Hepatic stellate cell (primary cell): ENCODE measurements at regions not wholly inside any gene's neighbourhood (a gene's known extent, or its start where the extent isn't known, plus 50 kb on each side); places are given as distances from the start of the nearest gene placed in this dataset.
A peak's percentile ranks its signal among the peaks of the same experiment; 100 is the strongest.
"Not testable (repeated sequence)": the region's sequence is repeated elsewhere in the genome, so short reads cannot be mapped to it uniquely, and the experiment has no call there.

ENCODE experiments used
- DNase-seq: peaks from one replicate; pipeline ENCODE4 v3.0.0; 2011; ENCODE audit warnings: low spot score

DNA sequence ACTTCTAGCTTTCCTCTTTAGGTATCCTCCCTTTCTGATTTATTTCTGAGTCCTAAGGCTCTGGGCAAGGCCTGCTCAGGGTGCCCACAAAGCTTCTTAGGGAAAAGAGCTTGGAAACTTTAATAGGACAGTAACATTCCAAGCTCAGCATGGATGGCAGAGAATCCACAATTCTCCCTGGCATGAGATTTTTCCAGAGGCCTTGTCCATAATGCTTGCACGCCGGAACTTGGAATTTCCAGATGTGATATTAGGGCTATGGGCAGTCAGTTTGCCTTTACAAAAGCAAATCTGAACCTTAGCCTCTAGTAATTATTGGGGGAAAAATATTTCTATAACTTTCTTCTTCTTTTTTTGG lies 139.0 kb upstream of the RBMS3 start:
- no peak for DNase-seq

DNA sequence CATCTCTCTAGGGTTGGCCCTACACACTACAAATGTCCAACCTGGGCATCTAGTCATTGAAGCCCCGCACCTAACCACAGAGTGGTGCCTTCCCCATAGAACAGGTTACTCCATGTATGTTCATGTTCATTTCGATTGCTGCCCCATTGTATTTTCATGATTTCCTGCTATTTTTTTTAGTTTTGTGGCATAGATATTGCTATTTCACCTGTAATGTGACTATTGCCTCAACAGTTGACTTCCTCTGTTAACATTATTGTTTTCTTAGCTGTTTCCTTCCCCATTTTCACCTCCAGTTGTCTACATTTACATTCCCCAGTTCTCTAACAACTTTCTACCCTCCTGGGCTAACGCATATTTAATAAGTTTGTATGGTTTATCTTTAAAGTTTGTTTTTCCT lies 137.7 kb upstream of the RBMS3 start:
- no peak for DNase-seq

DNA sequence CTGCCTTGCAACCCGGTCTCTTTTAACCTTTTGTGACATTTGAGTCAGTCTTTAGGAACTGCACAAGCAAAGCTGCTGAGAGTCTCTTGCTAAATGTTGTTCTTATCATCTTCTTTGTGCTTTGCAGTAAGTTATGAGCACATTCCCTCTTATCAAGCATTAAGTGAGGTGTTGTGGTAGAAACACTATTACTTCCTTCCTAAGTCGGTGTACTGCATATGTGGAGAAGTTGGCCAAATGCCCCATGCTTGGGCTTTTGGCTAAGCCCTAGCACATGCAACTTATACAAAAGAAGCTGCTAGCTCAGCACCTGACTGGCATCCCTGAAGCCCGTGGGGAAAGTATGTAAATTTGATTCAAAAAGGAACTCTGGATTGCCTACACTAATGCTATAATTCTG lies 136.5 kb upstream of the RBMS3 start:
- DNase-seq = no peak

DNA sequence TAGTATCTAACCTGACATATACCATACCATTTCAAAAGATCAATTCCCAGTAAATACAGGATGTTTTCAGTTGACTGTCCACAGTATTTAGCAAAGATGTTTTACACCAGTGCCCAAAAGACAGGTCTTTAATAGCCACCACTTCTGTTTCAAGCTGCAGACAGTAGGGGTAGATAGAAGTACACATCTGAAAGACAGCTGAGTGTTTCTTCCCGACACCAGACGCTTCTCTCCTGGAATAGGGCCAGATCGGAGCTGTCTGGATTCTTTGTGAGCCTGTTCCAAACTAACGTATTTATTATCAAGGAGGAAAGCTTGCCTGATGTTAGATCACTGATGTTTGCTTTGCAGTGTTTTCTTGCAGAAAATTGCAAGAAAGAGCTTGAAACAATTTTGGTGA lies 136.1 kb upstream of the RBMS3 start:
- peak; percentile 12 for DNase-seq

DNA sequence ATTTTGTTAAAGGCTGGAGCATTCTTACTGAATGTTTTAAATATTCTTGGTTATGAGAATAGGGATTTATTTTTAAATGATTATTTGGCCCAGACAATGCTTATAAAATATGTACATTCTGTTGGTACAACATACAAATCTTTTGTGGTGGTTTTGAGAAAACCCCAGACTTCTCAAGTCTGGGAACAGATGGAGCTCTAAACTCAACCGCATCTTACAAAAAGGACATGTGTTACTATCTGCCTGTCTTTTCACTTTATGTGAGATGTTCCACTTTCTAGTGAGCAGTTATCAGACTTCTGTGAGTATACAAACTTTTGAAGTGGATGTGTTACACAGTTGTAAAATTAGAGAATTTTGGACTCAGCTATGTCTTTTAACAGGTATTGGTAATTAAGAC lies 135.5 kb upstream of the RBMS3 start:
- no peak for DNase-seq

DNA sequence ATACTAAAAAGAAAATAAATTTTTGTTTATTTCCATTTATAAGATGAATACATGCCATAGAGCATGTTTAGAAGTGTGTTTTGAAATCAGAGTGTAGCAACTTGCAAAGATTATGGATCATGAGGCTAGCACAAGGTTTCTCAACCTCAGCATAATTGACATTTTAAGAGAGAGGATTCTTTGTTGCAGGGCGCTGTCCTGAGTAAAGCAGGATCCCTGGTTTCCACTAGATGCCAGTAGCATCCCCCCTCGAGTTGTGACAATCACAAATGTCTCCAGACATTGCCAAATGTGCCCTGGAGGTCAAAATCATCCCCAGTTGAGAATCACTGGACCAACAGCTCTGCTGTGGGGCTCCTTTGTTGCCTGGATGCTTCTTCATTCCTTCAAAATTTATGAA lies 128.5 kb upstream of the RBMS3 start:
- no peak for DNase-seq

DNA sequence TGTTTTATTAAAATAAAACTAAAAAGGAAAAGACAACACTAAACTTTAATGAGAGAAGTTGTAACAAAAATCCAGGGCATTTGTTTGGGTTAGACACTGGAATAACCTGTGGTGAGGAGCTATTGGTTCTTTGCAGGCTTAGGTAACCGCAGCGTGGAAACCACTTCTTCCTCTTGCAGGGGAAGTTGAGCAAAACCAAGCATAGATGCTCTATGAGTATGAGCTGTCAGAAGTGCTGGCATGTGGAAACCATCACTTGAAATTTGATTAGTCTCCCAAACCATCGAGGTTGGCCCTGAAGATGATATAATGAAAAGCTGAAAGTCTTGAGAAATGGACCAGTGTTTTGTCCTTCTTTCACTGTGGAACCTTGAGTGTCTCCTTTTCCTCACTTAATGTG lies 127.1 kb upstream of the RBMS3 start:
- no peak for DNase-seq

DNA sequence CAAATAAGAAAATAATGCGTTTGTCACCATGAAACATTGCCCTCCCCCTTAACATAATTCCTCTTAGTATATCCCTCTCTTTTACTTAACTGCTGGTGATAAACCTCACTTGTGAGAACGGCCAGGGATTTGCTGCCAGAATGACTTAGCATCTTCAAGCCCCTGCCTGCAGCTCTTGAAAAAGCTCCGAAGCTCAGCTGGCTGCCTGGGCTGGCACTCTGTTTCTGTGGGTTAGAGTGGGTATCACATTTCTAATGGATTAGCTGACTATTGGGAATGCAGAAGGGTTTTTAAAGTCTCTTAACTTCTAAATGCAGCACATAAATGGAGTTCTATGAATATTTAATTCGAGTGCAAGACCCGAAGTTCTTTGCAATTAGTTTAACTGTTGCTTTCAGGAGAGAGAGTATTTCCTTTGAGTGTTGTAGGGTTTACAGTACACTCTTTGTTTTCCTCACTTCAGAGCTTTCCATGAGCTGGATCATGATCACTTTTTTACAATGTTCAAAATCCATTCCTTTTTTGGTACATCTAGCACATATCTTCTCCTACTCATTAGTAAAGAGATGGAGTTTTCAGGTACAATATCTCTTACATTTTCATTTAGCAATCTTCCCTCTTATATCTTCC lies 124.7 kb upstream of the RBMS3 start:
- no peak for DNase-seq

DNA sequence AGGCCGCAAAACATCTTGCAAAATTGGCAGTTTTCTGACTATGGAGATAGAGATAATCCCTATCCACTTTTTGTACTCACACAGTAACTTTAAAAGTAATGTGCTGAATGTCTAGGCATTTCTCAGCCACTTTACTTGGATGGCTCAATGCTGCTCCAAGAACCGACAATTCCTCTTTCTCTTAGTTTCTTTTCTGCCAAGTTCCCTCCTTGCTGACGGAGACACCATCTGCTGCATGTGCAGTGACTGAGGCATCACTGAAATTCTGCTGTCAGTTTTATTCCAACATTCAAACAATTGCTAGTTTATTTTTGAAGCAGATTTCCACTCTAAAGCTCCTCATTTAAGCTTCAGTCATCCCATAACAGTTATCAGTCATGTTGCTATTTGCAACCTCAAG lies 116.0 kb upstream of the RBMS3 start:
- DNase-seq = no peak

DNA sequence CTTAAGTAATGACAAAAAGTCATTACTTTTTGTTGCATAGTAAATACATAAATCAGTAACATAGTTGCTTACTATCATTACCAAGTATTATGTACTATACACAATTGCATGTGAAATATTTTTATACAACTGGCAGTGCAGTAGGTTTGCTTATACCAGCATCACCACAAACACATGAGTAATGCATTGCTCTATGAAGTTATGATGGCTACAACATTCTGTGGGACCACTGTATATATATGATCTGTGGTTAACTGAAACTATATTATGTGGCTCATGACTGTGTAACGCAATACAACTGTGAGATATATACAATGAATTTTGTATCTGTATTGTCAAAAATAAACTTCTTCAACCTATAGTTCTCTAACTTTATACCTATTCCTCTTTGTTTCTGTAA lies 113.7 kb upstream of the RBMS3 start:
- DNase-seq = no peak

DNA sequence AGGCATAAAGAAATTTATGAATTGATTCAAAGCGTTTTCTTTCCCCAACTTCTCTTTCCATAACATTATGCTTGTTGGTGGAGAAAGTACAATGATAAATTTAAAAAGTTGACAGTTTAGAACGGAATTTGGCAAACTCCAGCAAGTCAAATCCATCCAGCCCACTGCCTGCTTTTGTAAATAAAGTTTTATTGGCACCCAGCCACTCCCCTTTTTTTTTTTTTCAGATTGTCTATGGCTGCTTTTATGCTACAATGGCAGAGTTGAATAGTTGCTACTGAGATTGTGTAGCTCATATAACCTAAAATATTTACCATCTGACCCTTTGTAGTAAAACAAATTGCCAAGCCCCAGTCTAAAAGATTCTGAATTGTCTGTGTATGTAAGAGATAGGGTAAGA lies 112.8 kb upstream of the RBMS3 start:
- DNase-seq = no peak

DNA sequence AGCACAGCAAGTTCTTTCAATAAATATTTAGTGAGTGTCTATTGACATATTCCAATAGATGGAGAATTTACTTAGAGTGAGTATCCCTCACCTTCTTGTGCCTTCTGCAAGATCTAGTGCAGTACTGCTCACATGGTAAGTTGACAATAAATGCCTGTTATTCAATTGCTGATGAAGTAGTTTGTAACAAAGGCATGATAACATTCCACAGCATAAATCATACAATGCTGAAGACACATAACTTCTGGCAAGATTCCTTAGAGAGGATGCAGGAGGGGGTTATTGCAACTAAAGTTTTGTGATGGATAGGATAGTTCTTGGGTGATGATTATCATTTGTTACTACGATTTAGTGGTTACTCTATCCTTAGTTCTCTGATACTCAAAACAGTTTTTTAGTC lies 112.2 kb upstream of the RBMS3 start:
- no peak for DNase-seq

DNA sequence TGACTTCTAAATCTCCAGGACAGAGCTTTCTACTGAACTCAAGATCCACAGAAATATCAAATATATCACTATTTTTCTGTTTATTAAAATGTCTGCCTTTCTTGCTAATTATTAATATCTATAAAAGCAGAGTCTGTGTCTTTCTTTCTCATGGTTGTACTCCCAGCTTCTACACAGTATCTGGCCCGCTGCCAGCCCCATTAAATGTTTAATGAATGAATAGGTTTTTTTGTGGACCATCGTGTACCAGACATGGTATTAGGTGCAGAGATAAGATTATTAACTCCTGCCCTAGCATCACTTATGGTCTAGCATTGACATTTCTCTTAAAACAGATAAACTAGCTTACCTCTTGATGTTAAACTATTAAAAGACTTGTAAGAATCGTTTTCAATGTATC lies 111.4 kb upstream of the RBMS3 start:
- DNase-seq = no peak

DNA sequence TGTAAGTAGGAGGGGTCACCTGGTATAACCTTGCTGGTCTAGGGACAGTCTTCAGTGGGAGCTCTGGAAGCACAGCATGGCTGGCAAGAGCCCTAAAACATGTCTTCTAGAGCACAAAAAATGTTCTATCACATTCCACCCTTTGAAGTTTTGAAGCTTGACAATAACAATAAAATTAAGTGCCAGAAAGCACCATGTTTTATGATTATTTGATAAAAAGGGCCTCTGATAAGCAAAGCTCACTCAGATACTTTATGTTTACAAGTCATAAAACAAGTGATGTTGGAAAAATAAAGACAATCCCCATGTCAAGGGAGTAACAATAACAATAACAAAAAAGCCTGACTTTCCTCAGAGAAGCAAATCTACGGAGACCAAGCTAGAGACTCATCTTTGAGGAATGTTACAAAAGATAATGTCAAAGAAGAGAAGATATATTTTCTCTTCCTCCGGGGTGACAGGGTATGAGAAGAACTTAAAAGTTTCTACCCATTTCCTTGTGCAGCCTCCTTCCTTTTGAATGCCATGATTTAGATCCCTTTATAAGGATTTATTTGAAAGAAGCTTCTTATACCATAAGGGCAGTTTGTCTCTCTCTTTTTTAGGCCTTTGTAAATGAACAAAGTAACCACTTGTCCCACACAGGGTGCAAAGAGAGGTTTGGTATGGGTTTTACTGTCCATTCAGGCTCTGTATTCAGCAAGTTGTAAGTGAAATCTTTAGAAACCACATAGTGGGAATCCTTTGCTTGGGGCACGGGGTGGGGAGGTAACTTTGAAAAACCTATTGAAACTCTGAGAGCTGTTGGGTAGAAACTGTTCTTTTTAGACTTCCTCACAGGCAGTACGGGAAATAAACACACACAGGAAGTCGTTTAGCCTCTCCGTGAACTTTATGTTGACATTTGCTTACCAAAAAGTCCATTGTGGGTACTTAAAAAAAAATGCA lies 109.6 kb upstream of the RBMS3 start:
- DNase-seq = no peak

DNA sequence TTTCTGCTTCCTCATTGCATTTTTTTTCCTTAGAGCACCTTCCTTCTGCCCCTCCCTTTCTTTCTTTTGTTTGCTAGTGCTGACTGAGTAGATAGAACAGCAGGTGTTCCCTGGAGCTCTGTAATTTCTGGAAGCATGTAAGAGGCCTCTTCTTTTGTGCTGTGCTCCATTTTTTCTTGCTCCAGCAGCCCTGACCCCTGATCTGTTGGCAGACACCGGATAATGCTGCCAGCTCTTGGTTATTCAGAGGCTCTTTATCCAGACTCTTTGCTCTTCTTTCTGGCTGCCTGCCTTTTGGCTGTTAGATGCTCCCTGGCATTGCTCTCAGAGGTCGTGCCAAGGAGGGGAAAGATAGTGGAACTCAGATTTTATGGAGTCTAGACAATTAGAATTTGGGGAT lies 104.4 kb upstream of the RBMS3 start:
- no peak for DNase-seq

DNA sequence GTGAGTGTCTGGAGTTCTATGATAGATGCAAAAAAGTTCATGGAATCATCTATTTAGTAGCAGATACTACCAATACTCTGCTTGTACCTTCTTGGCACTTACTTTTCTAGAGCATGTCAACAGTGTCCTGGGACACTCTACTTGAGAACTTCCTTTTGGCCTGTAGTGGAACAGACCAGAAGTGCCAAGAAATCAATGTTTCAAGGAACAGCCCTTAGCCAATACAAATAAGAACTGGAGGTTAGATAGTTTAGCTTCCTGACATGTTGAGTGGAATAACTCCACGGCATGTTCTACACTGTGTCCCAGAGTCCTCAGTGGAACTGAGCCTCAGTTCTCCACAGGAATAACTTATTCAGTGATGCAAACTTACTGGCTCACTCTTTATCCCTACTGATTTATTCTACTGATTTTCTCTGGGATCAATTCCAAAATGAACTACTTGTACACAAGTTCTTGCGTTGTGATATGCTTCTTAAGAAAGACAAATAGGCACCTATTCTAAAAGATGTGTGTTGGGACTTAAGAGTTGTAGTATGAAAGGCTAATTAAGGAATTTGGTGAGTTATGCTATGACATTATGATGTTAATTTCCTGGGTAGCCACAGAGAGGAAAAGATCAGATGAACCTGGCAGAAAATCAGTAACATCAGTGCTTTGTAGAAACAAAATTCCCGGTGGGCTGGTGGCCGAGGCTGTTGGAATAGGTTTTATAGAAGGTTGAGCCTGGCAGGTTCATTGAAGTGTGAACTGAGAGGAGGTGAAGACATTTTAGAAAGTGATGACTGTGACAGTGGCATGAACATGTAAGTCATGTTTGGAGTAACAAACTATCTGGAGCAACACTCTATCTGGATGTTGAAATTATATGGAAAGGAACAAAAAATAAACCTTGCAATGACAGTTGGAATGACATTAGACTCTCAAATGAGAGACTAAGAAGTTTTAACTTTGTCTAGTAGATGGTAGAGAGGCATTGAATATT lies 101.8 kb upstream of the RBMS3 start:
- DNase-seq = no peak

DNA sequence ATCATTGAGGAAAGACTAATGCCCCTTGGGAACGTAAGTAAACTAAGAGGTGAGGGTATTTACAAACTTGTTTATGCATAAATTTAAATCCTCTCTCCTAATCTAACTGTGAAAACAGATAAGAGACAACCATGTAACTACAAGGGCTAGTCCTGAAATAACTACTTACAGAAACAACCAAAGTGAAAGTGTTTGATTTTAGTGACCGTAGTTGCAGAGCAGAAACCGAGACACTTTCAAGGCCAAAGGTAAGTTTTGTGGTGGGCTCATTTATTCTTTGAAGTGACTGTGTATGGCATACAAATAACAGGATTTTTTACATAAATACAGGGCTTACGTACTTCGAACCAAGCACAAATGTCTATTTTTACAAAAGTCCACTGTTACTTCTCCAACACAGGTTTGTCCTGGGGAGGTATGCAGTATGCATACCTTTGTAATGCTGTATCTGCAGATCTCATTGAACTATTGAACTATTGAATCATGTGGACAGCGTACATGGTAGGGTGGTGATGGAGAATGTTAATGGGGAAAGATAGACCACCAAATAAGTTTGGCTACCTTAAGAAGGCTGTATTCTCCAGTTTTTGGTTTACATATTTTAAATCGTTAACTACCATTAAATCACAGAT lies 99.6 kb upstream of the RBMS3 start:
- no peak for DNase-seq

DNA sequence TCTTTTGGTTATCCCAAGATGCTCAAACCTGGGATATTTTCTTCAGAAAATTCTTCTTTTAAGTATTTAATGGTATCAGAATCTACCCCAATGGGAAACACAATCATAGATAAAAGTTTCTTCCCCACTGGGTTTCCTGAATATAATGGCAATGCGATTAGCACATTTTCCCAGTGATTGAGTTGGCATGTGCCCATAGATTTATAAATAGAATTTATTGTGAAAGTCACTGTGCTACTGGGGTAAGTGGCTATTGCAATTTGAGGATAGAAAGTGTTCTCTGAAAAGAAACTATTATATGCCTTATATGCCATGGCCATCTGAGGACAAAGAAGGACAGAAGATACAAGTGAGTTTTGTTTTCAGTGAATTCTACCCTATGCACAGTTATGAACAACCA lies 99.0 kb upstream of the RBMS3 start:
- no peak for DNase-seq

DNA sequence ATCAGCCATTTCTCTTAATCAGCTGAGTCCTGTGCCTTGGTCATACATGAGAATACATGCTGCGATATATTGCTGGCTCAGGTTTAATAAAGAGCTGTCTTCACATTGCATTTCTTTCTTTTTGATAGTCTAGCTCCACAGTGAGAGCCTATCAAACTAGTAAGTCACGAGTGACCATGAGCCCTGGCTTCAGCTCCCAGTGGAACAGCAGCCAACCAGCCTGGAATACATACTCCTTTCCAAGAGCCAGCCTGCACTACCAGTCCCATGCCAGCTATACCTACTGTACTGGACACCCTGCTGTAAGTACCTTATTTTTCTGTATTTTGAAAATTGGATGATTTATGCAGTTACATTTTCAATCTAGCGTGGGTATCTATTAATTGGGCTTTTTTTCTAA lies 98.0 kb upstream of the RBMS3 start:
- DNase-seq = not testable (repeated sequence)

DNA sequence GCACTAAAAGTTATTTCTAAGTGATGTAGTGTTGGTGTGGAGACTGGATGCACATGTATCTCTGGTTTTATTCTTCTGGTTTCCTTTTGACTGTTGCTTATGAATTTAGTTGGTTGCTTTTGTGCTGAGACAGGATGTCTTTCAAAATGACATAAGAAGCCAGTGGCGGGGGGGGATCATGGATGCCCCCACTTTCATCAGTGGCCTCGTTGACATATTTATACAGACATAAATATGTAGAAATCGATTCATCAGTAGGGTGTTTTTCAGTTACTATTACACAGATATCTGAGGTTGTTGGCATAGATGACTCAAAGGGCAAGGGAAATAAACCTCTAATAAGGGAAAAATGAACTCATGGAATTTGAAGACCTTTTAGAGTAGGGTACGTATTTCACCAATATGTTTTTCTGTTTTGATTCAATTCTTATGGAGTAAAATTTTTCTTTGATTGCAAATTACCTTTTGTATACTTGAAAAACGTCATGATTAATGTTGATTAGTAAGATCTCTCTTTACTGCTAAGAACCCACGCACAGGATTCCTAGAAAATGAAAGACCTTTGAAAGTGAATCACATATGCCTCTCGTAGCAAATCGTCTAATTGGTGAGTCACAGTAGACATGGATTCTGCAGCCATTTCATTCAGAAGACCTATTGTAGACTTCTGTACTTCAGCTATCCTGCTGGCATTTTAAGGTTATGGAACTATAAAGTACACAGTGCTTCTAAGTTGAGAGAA lies 97.4 kb upstream of the RBMS3 start:
- no peak for DNase-seq

DNA sequence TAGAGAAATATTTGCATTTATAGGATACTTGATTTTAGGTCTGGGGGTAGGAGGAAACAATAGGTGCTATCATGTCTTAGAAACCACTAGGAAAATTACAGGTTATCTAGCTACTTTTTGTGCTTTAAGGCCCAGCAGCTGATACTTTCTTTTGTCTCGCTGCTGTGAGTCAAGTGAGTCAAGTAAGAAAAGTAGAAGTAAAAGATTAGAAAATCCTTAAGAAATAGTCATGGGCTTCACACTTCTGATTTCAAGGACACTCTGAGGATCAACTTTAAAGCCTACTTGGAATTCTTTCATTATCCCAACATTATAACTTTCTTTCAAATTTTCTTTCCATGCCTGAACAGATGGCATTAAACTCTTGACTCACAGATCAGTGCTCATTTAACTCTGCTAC lies 95.2 kb upstream of the RBMS3 start:
- DNase-seq = no peak
